NK-92 treated with Interleukin-12 subunit alpha and Interleukin-12 subunit beta, amount 100 ng/mL, for 24 hours (cell line): ENCODE measurements at regions not wholly inside any gene's neighbourhood (a gene's known extent, or its start where the extent isn't known, plus 50 kb on each side); places are given as distances from the start of the nearest gene placed in this dataset.
"Not testable (repeated sequence)": the region's sequence is repeated elsewhere in the genome, so short reads cannot be mapped to it uniquely, and the experiment has no call there.

Experiments used
- DNase-seq: peaks from one replicate; lab custom pipeline; 2025; lab: John Stamatoyannopoulos, UW

- no peak for DNase-seq
Measured at GRCh38 chr15:95078003-95078402, 846.6 kb downstream of the MCTP2 start.

GRCh38 chr15:95080228-95080627, 848.9 kb downstream of the MCTP2 start:
- not testable (repeated sequence) for DNase-seq

- DNase-seq = no peak
Measured at GRCh38 chr15:95085056-95085455, 853.7 kb downstream of the MCTP2 start.

GRCh38 chr15:95086531-95087252, 855.3 kb downstream of the MCTP2 start:
- no peak for DNase-seq

GRCh38 chr15:95087253-95087609, 855.9 kb downstream of the MCTP2 start:
- DNase-seq = no peak

GRCh38 chr15:95091444-95091843, 860.1 kb downstream of the MCTP2 start:
- no peak for DNase-seq

GRCh38 chr15:95095250-95095649, 863.9 kb downstream of the MCTP2 start:
- DNase-seq = no peak

GRCh38 chr15:95096651-95097050, 865.3 kb downstream of the MCTP2 start:
- DNase-seq = no peak

GRCh38 chr15:95097361-95097760, 866.0 kb downstream of the MCTP2 start:
- DNase-seq = no peak

GRCh38 chr15:95105229-95105628, 873.9 kb downstream of the MCTP2 start:
- no peak for DNase-seq

GRCh38 chr15:95106801-95107200, 875.4 kb downstream of the MCTP2 start:
- no peak for DNase-seq

GRCh38 chr15:95108673-95109072, 877.3 kb downstream of the MCTP2 start:
- no peak for DNase-seq

GRCh38 chr15:95111969-95112368, 880.6 kb downstream of the MCTP2 start:
- DNase-seq = no peak

GRCh38 chr15:95113041-95113440, 881.7 kb downstream of the MCTP2 start:
- DNase-seq = no peak

- DNase-seq = no peak
Measured at GRCh38 chr15:95119041-95119610, 887.8 kb downstream of the MCTP2 start.

GRCh38 chr15:95120595-95120994, 889.2 kb downstream of the MCTP2 start:
- no peak for DNase-seq

GRCh38 chr15:95121191-95121590, 889.8 kb downstream of the MCTP2 start:
- no peak for DNase-seq

- DNase-seq = no peak
Measured at GRCh38 chr15:95125803-95126202, 894.4 kb downstream of the MCTP2 start.

GRCh38 chr15:95127356-95127755, 896.0 kb downstream of the MCTP2 start:
- DNase-seq = no peak

GRCh38 chr15:95129574-95129973, 898.2 kb downstream of the MCTP2 start:
- DNase-seq = no peak

GRCh38 chr15:95131131-95131556, 899.8 kb downstream of the MCTP2 start:
- DNase-seq = no peak

GRCh38 chr15:95132774-95133173, 901.4 kb downstream of the MCTP2 start:
- no peak for DNase-seq

GRCh38 chr15:95134431-95135110, 903.2 kb downstream of the MCTP2 start:
- DNase-seq = no peak
